HepG2 (cell line): ENCODE measurements at regions not wholly inside any gene's neighbourhood (a gene's known extent, or its start where the extent isn't known, plus 50 kb on each side); places are given as distances from the start of the nearest gene placed in this dataset.

Source experiments
- ARNTL ChIP-seq: sonication (generic); formaldehyde crosslinking; IDR thresholded peaks from 2 replicates; pipeline ENCODE4 v1.4.0; 2020; ENCODE audit warnings: mild to moderate bottlenecking, missing genetic modification reagents
- BCL6 ChIP-seq: IDR thresholded peaks from 2 replicates; pipeline ENCODE4 v1.6.1; 2016; ENCODE audit warnings: missing genetic modification reagents, missing compliant biosample characterization
- BRD4 ChIP-seq: sonication (generic); formaldehyde crosslinking; IDR thresholded peaks from 2 replicates; pipeline ENCODE4 v1.4.0; 2020; ENCODE audit warnings: missing genetic modification reagents
- CENPT ChIP-seq: sonication (generic); formaldehyde crosslinking; IDR thresholded peaks from 2 replicates; pipeline ENCODE4 v1.8.0; 2022; ENCODE audit warnings: low read depth, mild to moderate bottlenecking, moderate library complexity, missing genetic modification reagents
- KDM3A ChIP-seq: IDR thresholded peaks from 2 replicates; pipeline ENCODE4 v1.6.1; 2018; ENCODE audit warnings: low read depth, missing compliant biosample characterization
- NAIF1 ChIP-seq: sonication (generic); formaldehyde crosslinking; IDR thresholded peaks from 2 replicates; pipeline ENCODE4 v1.5.0; 2020; ENCODE audit warnings: mild to moderate bottlenecking, missing genetic modification reagents, borderline replicate concordance
- RFXANK ChIP-seq: IDR thresholded peaks from 2 replicates; pipeline ENCODE4 v1.6.1; 2016
- RFXAP ChIP-seq: sonication (generic); formaldehyde crosslinking; IDR thresholded peaks from 2 replicates; pipeline ENCODE4 v1.4.0; 2020; ENCODE audit warnings: missing genetic modification reagents, borderline replicate concordance
- SIX4 ChIP-seq: sonication (generic); formaldehyde crosslinking; IDR thresholded peaks from 2 replicates; pipeline ENCODE4 v1.4.0; 2020; ENCODE audit warnings: missing genetic modification reagents
- SMAD3 ChIP-seq: sonication (generic); formaldehyde crosslinking; IDR thresholded peaks from 2 replicates; pipeline ENCODE4 v1.4.0; 2020; ENCODE audit warnings: missing genetic modification reagents
- SRSF1 ChIP-seq: fragments of 200-400 bp; formaldehyde crosslinking; optimal IDR thresholded peaks from 2 replicates; pipeline ENCODE3; 2017; ENCODE audit warnings: mild to moderate bottlenecking, low read depth, low read length, moderate library complexity
- SRY ChIP-seq: sonication (generic); formaldehyde crosslinking; IDR thresholded peaks from 2 replicates; pipeline ENCODE4 v1.8.0; 2022; ENCODE audit warnings: mild to moderate bottlenecking, missing genetic modification reagents
- TARDBP ChIP-seq: sonication (generic); formaldehyde crosslinking; IDR thresholded peaks from 2 replicates; pipeline ENCODE4 v1.8.0; 2022; ENCODE audit warnings: mild to moderate bottlenecking, missing genetic modification reagents
- TBX3 ChIP-seq: fragments of 450-650 bp; IDR thresholded peaks from 2 replicates; pipeline ENCODE4 v1.6.1; 2017; ENCODE audit warnings: antibody characterized with exemption, mild to moderate bottlenecking, inconsistent platforms, borderline replicate concordance
- U2AF1 ChIP-seq: fragments of 200-400 bp; formaldehyde crosslinking; optimal IDR thresholded peaks from 2 replicates; pipeline ENCODE3; 2017; ENCODE audit warnings: mild to moderate bottlenecking, low read depth, low read length
- ZBTB3 ChIP-seq: sonication (generic); formaldehyde crosslinking; IDR thresholded peaks from 2 replicates; pipeline ENCODE4 v1.4.0; 2020; ENCODE audit warnings: low read depth, mild to moderate bottlenecking, moderate library complexity, missing genetic modification reagents, borderline replicate concordance
- ZNF124 ChIP-seq: sonication (generic); formaldehyde crosslinking; IDR thresholded peaks from 2 replicates; pipeline ENCODE4 v1.4.0; 2020; ENCODE audit warnings: missing genetic modification reagents
- ZNF138 ChIP-seq: sonication (generic); formaldehyde crosslinking; IDR thresholded peaks from 2 replicates; pipeline ENCODE4 v1.5.0; 2020; ENCODE audit warnings: mild to moderate bottlenecking, low read depth, missing genetic modification reagents
- ZNF224 ChIP-seq: sonication (generic); formaldehyde crosslinking; IDR thresholded peaks from 2 replicates; pipeline ENCODE4 v1.5.0; 2020; ENCODE audit warnings: mild to moderate bottlenecking, missing genetic modification reagents
- ZNF280D ChIP-seq: sonication (generic); formaldehyde crosslinking; IDR thresholded peaks from 2 replicates; pipeline ENCODE4 v1.5.1; 2020; ENCODE audit warnings: mild to moderate bottlenecking, missing genetic modification reagents
- ZNF33B ChIP-seq: sonication (generic); formaldehyde crosslinking; IDR thresholded peaks from 2 replicates; pipeline ENCODE4 v1.5.1; 2020; ENCODE audit warnings: mild to moderate bottlenecking, missing genetic modification reagents
- ZNF460 ChIP-seq: sonication (generic); formaldehyde crosslinking; IDR thresholded peaks from 2 replicates; pipeline ENCODE4 v1.5.1; 2020; ENCODE audit warnings: missing genetic modification reagents, mild to moderate bottlenecking, borderline replicate concordance
- ZNF580 ChIP-seq: IDR thresholded peaks from 2 replicates; pipeline ENCODE4 v1.6.1; 2016; ENCODE audit warnings: low read depth, borderline replicate concordance
- ZNF761 ChIP-seq: sonication (generic); formaldehyde crosslinking; conservative IDR thresholded peaks from 2 replicates; pipeline ENCODE4 v1.4.0; 2020; ENCODE audit warnings: mild to moderate bottlenecking, missing genetic modification reagents
- ZSCAN21 ChIP-seq: sonication (generic); formaldehyde crosslinking; IDR thresholded peaks from 2 replicates; pipeline ENCODE4 v1.8.0; 2022; ENCODE audit warnings: mild to moderate bottlenecking, missing genetic modification reagents, moderate library complexity, borderline replicate concordance
- ZSCAN5A ChIP-seq: sonication (generic); formaldehyde crosslinking; IDR thresholded peaks from 2 replicates; pipeline ENCODE4 v1.8.0; 2022; ENCODE audit warnings: mild to moderate bottlenecking, missing genetic modification reagents, borderline replicate concordance

DNA sequence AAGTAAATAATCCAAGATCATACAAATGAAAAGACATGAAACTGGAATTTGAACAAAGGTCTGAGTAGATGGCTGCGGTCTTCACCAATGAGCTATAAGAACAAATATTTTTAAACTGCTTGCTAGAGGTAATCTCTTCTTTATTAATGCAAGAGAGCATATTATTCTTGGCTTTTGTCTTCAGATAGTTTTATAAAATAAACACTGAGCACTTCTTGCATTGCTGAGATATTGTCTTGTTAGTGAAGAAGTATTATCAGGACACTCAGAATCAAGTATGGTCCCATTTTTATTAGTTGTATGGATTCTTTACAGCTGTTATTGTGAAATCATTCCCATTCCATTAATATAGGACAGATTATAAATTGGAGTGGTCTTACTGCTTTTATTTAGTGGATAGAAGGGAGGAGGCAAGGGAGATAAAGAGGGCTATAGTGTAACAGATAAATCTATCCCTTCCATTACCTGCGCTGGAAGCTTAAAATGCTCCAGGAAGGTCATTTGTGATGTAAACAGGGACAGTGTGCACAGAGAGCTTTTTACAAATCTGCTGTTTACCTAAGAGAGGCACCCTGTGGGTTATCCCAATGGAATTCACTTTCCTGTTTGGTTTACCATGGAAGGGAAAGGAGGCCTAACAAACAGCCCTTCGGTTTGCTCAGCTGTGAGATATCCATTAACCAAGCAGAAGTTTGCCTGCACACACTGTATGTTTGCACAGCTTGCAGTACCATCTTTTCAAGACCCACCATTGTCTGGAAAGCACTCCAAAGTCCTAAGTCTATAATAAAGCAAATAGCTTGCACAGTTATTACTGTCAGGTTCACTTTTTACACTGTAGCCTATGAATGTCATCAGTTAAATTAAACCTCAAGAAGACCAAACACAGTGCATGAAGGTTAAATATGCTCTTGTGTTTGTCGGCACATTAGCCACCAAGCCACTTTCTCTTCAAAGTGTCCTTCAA, 347.7 kb upstream of the TGFBR2 start (continued):
- peak; percentile 95 for TF ChIP-seq BCL6 (CRISPR knock-in tag)
- TF ChIP-seq ZNF124 (CRISPR knock-in tag) = peak; percentile 89
- TF ChIP-seq ZNF33B = peak; percentile 82; the same call in 1 of the 2 replicates
- 0 out of 2 replicates have a peak, but pooled peaks have one; percentile 35 for TF ChIP-seq ZSCAN21 (CRISPR knock-in tag)
- TF ChIP-seq ZSCAN5A (CRISPR knock-in tag) = peak; percentile 98; the same call in 1 of the 2 replicates
- TF ChIP-seq SMAD3 = peak; percentile 85; the same call in 1 of the 2 replicates
- peak; percentile 97 for TF ChIP-seq TBX3
- TF ChIP-seq RFXAP (CRISPR knock-in tag) = peak; percentile 56; the same call in 1 of the 2 replicates
- peak; percentile 95 for TF ChIP-seq NAIF1
- peak; percentile 36 for TF ChIP-seq U2AF1
- TF ChIP-seq ZNF138 (CRISPR knock-in tag) = no peak
- 0 out of 2 replicates have a peak, but pooled peaks have one; percentile 25 for TF ChIP-seq ZBTB3 (CRISPR knock-in tag)
- no peak for TF ChIP-seq ZNF224
- peak; percentile 85; the same call in 1 of the 2 replicates for TF ChIP-seq KDM3A (CRISPR knock-in tag)
- TF ChIP-seq RFXANK = peak; percentile 85
- TF ChIP-seq ZNF580 (CRISPR knock-in tag) = peak; percentile 77; the same call in 1 of the 2 replicates
- TF ChIP-seq ARNTL (CRISPR knock-in tag) = peak; percentile 77
- TF ChIP-seq BRD4 (CRISPR knock-in tag) = peak; percentile 96
- TF ChIP-seq SRY (CRISPR knock-in tag) = 0 out of 2 replicates have a peak, but pooled peaks have one; percentile 24
- peak; percentile 98 for TF ChIP-seq TARDBP
- TF ChIP-seq SRSF1 = no peak
- peak; percentile 86 for TF ChIP-seq ZNF280D (CRISPR knock-in tag)
- peak; percentile 89; the same call in 1 of the 2 replicates for TF ChIP-seq ZNF761
- TF ChIP-seq ZNF460 (CRISPR knock-in tag) = peak; percentile 34; the same call in 1 of the 2 replicates
- TF ChIP-seq CENPT = no peak
- peak; percentile 89 for TF ChIP-seq SIX4 (CRISPR knock-in tag)
